ENCODE measurements at regions not wholly inside any gene's neighbourhood (a gene's known extent, or its start where the extent isn't known, plus 50 kb on each side); places are given as distances from the start of the nearest gene placed in this dataset.

GRCh38 chr2:18659915-18660314, 70.5 kb upstream of the NT5C1B start:
- TF ChIP-seq CTCF (IDR thresholded peaks at IDR 0.05 in 4 of 5, conservative IDR thresholded peaks at IDR 0.05 in 1 of 5) (no peak), POLR2A (IDR thresholded peaks at IDR 0.05) (no peak)
